Colon (tissue), 2 donors: ENCODE measurements at regions not wholly inside any gene's neighbourhood (a gene's known extent, or its start where the extent isn't known, plus 50 kb on each side); places are given as distances from the start of the nearest gene placed in this dataset.

Experiments used
- FAIRE-seq: peaks from 2 replicates; lab custom pipeline; 2012; peaks lifted over from hg19 to GRCh38; lab: Jason Lieb, UNC
- donor health status: control.
- donor health status: control.

DNA sequence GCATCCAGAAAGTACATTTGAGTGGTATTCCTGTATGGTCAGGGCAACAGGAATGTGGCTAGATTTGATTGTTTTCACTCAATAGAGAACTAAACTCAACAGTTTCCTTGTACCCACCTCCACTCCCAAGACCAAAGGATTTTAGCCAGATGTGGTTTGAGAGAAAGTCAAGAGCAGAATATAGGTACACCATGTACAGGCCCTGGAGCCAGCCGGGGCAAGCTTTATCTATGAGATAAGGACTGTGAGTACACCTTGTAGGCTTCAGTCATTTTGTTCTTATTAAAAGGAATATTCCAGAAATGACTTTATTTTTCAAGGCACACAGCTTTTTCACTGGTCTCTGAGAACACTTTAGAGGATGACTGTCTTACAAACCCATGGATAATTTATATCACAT is 192.4 kb upstream of the JUN start:
- FAIRE-seq = no peak

GRCh38 chr1:58977598-58977997 is 193.8 kb upstream of the JUN start:
- FAIRE-seq = no peak

DNA sequence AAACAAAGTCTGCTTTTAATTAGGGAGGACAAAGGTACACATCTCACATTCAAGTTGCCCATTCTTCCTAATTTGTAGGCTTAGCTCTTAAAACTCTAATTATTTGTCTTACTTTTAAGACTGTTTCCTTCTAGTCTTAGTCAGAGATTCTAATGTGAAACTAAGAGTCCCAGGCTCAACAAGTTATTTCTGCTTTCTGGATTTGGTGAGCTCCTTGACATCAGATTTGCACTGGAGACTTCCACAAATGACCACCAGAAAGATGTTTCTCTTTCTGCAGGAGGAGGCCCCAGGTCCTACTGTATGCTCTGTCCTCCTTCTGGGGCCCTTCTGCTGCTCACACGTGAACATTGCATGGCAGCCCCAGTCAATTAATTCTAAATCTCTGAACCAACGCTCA is 194.2 kb upstream of the JUN start:
- FAIRE-seq = no peak

DNA sequence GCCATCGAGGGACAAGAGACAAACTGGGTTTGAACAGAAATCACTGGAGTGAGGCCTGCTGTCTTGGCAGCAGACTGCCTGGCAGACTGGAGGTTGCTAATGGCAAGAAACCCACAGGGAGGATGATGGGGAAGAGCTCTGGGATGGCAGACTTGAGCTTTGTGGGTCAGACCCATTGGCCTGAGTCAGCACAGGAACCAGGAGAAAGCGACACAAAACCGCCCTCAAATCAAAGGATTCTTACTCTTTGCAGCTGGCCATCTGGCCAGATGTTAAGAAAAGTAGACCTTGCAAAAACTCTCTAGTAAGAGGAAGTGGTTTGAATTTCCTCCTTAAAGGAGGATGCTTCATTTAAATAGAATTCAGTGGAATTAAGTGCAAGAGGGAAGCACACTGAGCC is 195.2 kb upstream of the JUN start:
- no peak for FAIRE-seq

DNA sequence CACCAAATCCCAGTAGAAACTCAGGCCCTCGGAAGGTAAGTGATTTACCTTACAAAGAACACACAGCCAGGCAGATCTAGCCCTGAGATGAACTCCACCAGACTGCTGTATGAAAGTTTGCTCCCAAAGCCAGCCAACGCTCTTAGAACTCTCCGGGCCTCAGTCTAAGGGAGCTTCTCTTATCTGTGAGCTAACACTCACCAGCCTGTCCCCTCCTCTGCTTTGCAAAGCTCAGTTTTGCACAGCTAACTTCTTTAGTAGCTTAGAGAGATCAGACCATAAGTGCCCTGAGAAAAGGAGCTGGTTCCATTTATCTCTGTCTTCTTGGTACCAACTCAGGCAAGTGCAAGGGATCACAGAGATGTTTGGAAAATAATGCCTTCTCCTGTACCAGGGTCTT is 195.8 kb upstream of the JUN start:
- FAIRE-seq = no peak

- no peak for FAIRE-seq
Measured at GRCh38 chr1:58981392-58981791, 197.5 kb upstream of the JUN start.

GRCh38 chr1:58982259-58982998 is 198.6 kb upstream of the JUN start:
- FAIRE-seq = no peak

DNA sequence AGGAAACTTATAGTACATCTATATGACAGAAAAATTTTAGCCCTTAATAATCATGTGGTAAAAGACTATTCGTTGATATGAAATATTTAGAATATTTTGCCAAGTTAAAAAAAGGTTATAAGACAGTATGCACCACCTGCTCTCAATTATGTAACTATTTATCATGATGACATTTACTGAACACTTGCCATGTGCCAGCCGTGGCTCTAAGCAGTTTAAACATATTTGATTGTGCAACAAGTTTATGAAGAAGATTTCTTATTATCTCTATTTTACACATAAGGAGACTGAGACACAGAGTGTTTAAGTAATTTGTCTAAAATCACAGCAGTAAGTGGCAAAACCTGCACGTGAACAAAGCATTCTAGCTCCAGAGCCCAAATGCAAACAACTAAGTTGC is 199.3 kb upstream of the JUN start:
- no peak for FAIRE-seq

GRCh38 chr1:58983633-58984245 is 199.9 kb upstream of the JUN start:
- no peak for FAIRE-seq

- FAIRE-seq = no peak
Measured at GRCh38 chr1:58986996-58987767, 203.3 kb upstream of the JUN start.

GRCh38 chr1:58988752-58989151 is 204.9 kb upstream of the JUN start:
- no peak for FAIRE-seq

DNA sequence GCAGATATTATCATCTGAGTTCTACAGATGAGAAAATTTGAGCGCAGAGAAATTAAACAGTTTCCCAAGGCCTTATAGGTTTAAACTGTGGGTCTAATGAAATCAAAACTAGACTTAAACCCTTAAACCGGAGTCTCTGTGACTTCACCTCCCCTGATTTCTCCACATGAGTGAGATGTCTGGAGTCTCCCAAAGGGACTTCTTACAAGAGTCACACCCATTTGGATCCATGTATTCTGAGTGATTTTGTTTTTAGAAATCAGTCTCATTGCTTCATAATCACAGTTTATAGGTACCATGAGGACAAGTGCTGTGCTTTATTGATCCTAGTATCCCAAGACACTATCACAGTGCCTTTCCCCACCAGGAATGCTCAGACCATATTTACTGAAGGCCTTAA is 206.0 kb upstream of the JUN start:
- no peak for FAIRE-seq

GRCh38 chr1:58991305-58991704 is 207.5 kb upstream of the JUN start:
- FAIRE-seq = no peak

DNA sequence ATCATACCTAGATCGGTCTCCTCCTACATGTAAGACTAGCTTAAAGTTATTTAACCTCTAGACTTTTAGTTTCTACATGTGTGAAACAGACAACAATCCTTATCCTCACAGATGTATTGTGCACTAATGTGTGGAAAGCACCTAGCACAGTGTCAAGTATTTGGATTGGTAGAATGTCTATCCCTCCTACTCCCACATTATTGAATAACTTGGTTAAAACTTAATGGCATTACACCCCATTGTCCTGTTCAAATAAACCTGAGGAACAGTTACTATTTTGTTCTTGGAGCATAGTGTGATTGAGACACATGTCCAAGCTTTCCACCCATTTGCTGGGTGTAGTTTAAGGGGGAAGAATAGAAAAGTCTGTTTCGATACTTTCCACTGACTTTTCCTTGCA is 208.8 kb upstream of the JUN start:
- no peak for FAIRE-seq

- no peak for FAIRE-seq
Measured at GRCh38 chr1:58993403-58993802, 209.6 kb upstream of the JUN start.

DNA sequence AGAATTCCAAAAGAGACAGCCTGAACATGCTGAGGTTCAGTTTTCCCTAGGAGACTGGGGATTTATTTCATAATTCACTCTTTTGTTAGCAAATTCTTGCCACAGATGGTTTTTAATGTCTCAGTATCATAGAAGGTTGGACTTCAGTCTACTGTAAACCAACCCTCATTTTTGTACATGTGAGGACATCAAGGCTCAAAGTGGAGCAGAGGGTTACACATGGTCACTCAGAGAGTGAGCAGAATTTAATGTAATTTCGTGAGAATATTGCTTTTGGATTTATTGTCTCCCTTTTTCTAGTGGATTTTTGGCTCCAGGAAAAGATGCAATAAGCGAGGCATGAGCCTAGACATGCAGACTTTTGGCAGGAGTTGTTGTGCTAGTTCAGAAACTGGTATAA is 210.8 kb upstream of the JUN start:
- no peak for FAIRE-seq

GRCh38 chr1:58996341-58997059 is 212.7 kb upstream of the JUN start:
- FAIRE-seq = no peak

DNA sequence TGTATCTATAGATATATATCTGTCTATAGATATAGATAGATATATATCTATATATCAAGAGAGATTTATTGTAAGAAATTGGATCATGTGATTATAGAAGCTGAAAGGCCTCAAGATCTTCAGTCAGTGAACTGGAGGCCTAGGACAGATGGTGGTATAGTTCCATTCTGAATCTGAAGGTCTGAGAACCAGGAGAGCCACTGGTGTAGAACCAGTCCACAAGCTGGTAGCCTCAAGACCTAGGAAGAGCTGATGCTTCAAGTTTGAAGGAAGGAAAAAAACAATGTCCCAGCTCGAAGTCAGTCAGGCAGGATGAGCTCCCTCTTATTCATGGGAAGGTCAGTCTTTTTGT is 213.2 kb upstream of the JUN start:
- no peak for FAIRE-seq

DNA sequence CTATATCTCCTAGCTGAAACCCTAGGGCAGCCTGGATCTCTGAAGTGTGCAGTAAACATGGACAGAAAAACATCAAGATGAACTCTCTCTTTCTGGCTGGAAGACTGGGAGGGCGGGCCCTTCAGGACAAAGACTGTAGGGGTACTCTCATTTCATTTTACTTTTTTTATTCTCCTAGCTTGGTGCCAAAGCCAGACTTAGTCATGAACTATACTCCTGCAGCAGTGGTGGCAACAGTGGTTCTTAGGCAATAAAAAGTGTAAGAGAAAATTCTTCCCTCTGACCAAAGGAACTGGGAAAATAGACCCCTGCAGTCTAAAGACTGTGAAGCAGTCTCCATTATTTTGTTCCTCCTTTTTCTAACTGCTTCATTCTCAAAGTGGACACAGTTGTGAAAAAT is 213.8 kb upstream of the JUN start:
- FAIRE-seq = no peak

DNA sequence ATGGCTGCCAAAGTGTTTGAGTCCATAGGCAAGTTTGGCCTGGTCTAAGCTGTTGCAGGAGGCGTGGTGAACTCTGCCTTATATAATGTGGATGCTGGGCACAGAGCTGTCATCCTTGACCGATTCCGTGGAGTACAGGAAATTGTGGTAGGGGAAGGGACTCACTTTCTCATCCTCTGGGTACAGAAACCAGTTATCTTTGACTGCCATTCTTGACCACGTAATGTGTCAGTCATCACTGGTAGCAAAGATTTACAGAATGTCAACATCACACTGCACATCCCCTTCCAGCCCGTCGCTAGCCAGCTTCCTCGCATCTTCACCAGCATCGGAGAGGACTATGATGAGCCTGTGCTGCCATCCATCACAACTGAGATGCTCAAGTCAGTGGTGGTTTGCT is 215.8 kb upstream of the JUN start:
- no peak for FAIRE-seq

GRCh38 chr1:59004755-59005154 is 220.9 kb upstream of the JUN start:
- no peak for FAIRE-seq

DNA sequence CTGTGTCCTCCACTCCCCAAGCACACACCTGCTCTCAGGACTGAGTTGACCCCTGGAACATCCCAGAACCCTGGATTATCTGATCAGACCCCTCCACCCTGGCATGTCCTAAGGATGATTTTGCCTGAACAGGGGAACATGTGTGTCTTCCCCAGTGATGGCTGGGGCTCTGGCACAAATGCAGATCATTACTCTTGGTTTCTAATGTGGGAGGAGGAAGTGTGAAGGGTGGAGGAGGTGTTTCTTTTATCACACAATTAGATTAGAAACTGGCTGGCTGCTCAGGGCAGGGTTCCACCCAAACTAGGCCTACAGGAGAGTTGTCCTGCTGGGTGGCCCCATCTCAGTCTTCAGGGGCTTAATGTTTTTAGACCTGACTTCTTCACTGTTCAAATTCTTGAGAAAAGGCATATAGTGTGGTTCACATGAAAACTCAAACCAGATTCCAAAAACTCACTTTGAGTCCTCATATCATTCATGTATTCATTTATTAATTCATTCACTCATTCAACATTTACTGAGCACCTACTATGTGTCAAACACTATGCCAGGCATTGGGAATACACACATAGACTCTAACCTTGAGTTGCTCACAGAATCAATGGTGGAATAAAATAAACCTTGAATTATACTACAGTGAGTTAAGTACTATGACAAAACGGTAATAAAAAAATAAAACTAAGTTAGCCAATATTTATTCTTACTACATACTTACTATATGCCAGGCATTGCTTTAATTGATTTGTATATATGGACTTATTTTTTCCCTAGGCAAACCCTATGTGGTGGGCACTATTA is 221.8 kb upstream of the JUN start:
- no peak for FAIRE-seq
